Activated CD4-positive, alpha-beta T cell treated with anti-CD3 and anti-CD28 coated beads for 48 hours (primary cell): ENCODE measurements at regions not wholly inside any gene's neighbourhood (a gene's known extent, or its start where the extent isn't known, plus 50 kb on each side); places are given as distances from the start of the nearest gene placed in this dataset.
"Not testable (repeated sequence)": the region's sequence is repeated elsewhere in the genome, so short reads cannot be mapped to it uniquely, and the experiment has no call there.

Experiments
- DNase-seq: peaks from one replicate; pipeline ENCODE4 v3.0.0-alpha.2; 2020

DNA sequence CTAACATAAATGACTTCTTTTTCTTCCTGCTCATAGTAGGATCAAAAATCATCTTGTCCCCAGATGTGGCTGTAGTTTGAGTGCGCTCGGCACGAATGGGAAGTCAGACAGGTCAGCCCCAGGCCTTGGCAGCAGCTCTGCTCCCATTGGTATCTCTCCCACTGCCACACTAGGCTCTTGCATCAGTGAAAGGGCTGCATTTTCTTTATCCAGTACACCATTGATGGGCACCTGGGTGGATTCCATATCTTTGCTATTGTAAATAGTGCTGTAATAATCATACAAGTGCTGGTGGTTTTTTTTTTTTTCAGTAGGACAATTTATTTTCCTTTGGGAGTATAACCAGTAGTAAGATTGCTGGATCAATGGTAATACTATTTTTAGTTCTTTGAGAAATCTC is 865.5 kb downstream of the CCDC85A start:
- no peak for DNase-seq

DNA sequence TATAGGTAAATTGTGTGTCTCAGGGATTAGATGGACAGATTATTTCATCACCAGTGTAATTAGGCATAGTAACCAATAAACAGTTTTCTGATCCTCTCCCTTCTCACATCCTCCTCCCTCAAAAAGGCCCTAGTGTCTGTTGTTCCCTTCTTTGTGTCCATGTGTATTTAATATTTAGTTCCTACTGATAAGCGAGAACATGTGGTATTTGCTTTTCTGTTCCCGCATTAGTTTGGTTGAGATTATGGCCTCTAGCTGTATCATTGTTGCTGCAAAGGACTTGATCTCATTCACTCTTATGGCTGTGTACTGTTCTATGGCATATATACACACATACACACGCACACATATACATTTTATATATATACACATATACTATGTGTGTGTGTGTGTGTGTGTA is 866.2 kb downstream of the CCDC85A start:
- no peak for DNase-seq

DNA sequence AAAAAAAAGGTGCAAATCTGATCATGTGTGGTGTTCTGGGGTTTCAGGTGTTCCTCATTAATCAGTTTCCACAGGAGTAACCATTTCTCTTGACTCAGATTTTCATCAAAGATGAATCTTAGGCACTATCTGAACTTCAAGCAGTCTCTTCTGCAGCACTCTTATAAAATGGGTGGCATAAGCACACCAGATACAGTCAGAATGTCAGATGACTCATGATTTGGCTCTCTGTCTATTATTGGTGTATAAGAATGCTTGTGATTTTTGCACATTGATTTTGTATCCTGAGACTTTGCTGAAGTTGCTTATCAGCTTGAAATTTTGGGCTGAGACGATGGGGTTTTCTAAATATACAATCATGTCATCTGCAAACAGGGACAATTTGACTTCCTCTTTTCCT is 882.5 kb downstream of the CCDC85A start:
- DNase-seq, result not testable (repeated sequence)

DNA sequence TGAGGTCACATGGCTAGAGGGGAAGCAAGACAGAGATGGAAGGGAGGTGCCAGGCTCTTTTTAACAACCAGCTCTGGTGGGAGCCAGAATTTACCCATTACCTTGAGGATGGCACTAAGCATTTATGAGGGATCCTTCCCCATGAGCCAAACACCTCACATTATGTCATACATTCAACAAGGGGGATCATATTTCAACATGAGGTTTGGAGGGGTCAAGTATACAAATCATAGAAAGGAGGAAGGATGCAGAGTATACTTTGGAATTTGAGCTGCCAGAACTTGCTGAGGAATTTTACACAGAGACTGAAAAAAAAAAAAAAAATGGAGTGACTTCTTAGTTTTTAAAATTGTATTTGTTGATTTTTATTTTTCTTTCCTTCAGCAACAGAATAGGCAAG is 891.4 kb downstream of the CCDC85A start:
- no peak for DNase-seq

DNA sequence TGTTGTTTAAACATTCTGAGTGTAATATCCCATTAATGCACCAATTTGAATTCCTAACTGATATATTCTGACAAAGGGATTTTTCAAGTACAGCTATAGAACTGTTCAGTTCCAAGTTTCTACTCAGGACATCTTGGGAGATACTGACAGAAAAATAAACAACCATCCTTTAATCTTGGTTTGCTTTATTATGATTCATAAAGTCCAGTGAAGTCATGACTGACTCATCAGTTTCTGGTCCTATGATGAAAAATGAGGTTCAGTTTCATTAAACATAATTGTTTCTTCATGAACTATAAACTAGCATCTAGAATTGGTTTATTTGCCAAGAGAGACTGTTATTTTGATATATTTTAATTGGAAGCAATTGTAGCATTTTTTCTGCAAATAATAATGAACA is 896.2 kb downstream of the CCDC85A start:
- DNase-seq, result no peak

DNA sequence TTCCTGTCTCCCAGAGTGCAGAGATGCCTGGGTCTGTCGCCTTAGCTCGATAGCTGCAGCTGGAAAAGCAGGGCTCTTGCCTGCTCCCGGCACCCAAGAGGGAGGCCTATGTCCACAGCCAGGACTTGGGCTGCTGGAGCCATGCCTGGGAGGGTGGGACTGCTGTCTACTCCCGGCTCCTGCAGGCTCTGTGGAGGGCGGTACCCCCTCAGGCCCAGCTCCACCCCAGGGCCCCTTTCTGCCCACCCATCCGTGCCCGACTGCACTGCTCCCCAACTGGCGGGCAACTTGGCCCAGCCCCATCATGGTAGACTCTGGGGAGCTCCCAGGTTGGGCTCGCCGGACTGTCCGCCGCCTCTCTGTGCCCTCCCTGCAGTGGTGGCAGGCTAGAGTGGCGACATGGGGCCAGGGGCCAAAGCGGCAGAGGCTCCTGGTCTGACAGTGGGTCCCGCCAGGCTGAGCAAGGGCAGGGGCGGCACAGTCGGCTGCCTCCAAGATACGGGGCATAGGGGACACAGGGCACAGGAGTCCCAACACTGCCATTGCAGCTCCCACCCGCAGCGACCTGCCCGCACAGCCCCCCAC is 901.0 kb downstream of the CCDC85A start:
- DNase-seq, result no peak

DNA sequence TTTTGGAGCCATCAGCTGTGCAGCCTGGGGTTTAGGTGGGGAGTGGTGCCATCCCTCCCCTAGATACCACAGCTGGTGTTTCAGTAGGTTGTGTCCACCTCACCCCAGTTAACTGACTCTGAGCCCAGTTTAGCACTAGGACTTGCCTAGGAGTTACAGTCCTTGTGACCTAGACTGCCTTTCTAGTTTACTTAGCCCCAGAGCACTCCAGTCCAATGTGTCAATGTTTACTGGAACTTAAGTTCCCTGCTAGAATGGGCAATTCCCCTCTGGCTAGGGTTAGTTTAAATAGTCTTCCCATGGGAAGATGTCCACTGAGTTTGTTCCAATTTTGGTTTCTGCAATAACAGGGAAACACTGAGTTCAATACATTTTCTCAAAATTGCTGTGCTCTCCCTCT is 909.2 kb downstream of the CCDC85A start:
- DNase-seq, result no peak

DNA sequence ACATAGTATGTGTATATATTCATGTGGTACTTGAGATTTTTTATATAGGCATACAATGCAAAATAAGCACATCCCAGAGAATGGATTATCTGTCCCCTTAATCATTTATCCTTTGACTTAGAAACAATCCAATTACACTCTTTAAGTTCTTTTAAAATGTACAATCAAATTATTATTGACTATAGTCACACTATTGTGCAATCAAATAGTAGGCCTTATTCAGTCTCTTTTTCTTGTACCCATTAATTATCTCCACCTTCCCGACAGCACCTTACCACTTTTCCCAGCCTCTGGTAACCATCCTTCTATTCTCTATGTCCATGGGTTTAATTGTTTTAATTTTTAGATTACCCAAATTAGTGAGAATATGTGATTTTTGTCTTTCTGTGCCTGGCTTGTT is 914.1 kb downstream of the CCDC85A start:
- DNase-seq, result no peak

DNA sequence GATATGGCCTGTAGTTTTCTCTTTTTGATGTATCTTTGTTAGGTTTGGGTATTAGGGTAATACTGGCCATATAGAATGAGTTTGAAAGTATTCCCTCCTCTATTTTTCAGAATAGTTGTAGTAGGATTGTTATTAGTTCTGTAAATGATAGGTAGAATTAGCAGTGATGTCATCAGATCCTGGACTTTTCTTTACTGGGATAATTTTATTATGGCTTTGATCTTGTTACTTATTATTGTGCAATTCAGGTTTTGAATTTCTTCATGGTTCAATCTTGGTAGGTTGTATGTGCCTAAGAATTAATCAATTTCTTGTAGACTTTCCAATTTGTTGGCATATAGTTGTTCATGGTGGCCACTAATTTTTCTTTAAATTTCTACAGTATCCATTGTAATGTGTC is 916.6 kb downstream of the CCDC85A start:
- DNase-seq, result no peak

DNA sequence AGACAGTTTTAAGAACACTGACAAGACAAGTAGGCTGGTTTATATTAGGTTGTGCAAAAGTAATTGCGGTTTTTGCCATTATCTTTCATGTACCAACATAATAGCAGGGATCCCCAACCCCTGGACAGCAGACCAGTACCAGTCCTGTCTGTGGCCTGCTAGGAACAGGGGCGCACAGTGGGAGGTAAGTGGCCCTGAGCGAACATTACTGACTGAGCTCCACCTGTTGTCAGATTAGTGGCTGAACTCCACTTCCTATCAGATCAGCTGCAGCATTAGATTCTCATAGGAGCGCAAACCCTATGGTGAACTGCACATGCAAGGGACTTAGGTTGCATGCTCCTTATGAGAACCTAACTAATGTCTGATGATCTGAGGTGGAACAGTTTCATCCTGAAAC is 921.9 kb downstream of the CCDC85A start:
- DNase-seq, result no peak

DNA sequence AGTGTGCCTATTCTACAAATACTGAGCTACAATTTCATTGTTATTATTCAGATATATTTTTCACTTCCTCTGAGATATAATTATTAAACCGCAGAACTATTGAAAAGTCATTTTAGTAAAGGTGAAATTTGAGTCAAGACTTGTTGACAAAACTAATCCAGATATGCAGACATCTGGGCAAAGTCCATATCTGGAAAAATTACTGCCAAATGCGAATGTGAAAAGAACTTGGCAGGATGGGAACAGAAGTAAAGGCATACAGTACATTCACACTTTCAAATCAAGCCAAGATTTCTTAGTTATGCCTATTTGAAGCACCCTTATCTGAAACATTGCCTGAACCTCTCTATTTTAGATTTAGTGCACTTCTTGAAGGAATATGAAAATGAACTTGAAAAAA is 923.6 kb downstream of the CCDC85A start:
- DNase-seq, result no peak

DNA sequence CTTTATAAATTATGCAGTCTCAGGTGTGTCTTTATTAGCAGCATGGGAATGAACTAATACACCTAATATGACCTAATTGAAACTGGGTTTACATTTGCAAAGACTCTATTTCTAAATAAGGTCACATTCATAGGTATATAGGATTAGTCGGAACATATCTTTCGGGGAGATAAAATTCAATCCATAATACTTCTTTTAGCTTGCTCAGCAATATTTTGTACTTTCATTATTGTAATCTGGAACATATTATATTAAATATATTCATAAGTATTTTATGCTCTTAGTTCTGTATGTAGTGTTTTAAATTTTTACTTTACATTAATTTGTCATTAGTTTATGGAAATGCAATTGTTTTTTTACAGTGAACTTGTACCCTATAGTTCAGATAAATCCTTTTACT is 927.7 kb downstream of the CCDC85A start:
- no peak for DNase-seq

DNA sequence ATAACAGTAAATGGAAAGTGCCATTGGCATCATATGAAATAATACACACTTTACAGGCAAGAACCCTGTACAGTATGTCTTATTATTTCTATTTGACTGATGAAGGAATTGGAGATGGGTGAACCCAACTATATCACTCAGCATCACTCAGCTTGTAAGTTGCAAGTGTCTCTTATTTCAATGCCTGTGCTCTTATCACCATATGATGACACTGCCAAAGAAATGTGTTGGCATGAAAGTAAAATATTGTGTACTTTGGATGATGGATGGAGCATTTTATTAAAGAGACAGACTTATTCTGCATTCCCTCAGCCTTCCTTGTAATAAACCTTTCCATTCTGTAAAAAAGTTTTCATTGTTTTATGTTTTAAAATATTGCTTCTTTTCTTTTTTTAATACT is 927.5 kb upstream of the VRK2 start:
- DNase-seq, result no peak

DNA sequence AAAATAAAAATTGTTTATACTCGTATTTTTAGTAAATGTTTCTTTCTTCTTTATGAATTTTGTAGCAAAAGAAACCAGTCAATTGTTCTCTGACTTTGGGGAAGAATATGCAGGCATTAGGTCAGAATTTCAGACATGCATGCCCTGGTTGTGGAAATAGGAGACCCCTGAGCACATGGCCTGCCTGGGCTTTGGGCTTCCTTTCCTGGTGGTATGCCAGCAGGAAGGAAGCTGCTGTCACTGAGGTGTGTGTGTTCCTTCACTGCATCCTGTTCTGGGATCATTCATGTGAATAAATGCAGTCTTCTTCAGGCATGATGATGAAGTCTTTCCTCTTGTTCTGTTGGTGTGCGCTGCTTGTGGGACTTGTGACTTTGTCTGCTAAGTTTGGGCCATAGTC is 920.2 kb upstream of the VRK2 start:
- no peak for DNase-seq

DNA sequence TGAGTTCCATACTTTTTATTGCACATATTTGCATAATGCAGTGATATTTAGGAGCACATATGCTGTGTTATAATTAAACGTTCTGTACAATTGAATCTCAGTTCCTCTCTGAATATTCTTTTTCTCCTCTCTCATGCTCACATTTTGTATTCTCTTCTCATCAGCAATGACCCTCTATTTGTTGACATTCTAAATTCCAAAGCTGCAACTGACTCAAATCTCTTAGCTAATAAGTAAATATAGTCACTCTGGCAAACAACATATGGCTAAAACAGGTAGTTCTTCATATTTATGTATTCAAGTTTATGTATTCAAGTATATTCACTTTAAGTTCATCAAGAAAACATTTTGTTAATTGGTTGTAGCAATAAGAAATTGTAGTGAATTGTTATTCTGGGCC is 907.4 kb upstream of the VRK2 start:
- DNase-seq, result no peak

DNA sequence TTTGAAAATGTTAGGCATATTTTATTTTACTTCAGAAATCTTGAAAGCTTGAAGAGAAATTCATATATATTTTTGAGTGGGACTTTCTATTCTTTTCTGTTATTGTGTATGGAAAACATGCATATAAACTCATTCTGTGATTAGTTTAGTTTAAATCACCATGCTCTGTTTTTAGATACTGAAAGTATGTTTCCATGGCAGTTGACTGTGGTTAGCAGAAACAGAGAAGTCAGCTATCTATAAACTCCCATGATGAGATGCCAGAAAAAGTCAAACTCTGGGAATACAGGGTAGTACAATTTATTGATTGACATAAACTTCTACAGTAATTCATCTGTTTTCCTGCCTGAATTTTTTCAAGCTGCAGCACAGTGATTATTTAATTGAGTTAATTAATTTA is 905.3 kb upstream of the VRK2 start:
- no peak for DNase-seq

DNA sequence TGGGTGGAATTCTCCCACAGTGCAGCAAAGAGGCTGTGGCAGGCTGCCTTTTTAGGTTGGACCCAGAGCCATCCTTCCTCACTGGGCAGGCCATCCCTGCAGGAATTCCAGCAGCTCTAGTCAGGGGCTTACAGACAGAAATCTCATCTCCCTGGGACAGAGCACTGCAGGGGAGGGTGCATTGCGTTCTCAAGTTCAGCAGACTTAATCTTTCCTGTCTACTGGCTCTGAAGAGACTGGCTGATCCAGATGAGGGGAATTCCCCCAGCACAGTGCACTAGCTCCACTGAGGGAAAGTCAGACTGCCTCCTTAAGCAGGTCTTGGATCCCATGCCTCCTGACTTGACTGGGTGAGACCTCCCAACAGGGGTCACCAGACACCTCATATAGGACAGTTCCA is 899.7 kb upstream of the VRK2 start:
- DNase-seq, result no peak

DNA sequence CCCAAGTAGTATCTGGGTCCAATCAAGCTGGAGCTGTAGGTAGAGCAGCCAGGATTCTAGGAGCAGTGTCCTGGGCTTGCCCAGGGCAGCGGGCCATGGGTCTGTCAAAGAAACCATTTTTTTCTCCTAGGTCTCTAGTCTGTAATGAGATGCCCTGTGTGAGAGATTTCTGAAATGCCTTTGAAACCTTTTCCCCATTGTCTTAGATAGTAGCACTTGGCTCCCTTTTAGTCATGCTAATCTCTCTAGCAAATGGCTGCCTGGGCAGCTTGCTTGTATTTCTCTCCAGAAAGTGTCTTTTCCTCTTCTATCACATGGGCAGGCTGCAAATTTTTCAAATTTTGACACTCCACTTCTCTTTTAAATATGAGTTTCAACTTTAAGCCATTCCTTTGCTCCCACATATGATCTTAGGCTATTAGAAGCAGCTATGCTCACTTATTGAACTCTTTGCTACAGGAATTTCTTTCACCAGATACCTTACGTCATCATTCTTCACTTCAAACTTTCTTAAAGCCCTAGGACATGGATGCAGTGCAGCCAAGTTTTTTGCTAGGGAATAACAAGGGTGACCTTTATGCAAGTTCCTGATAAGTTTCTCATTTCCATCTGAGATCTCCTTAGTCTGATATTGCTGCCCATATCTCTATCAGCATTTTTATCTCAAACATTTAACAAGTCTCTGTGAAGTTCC is 890.2 kb upstream of the VRK2 start:
- no peak for DNase-seq

DNA sequence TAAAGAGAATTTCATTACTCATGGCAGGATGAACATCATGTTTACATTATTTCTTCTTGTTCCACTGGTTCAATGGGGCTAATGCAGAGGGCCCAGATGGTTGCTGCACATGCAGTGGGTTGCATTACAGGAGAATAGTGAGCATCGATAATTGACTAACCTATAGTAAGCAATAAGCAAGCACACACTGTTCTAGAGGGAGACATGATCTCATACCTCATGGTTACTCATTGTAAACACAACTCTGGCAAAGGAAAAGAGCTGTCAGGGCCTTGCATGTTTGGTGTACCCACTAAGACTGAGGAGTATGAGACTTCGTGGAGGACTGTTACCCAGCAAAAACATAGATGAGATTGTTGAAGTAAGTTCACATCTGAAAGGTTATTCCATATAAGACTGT is 885.6 kb upstream of the VRK2 start:
- DNase-seq, result no peak

DNA sequence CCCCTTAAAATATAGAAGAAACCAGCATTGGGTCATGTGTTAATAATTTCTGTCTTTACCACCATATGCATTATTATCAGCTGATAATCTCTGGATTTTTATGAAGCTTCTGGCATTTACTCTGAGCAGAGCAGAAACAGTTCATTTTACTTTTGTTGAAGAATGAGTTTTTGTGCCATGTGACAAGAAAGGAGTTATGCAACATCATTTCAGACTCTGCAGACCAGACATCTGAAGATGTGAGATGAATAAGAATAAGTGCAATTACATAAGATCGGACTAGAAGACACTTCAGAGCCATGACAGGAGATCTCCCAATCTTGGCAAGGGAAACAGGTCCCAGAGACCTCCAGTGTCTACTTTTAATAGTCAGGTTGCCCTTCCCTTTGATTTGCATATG is 869.4 kb upstream of the VRK2 start:
- DNase-seq, result no peak

DNA sequence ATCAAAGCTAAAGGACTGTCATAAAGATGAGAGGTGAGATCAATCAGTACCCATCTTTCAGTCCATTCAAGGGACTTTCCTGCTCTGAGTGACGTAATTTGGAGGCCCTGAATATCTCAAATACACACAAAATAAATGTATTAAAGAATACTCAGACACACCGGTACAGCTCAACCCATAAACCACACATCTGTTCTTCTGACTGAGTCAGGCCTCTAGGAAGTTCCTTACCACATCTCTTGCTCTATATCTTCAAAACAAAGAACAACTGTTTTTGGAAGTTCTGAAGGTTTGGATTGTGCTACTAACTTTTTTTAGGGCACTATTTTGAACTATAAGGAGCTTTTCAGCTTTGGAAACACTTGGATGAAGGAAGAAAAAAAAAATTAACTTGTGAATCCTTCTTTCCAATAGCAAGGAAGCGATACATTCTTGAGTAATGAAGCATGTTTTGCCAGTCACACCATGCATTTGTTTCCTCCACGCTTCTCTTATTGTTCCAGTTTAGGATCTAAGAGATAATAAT is 866.5 kb upstream of the VRK2 start:
- DNase-seq, result no peak

DNA sequence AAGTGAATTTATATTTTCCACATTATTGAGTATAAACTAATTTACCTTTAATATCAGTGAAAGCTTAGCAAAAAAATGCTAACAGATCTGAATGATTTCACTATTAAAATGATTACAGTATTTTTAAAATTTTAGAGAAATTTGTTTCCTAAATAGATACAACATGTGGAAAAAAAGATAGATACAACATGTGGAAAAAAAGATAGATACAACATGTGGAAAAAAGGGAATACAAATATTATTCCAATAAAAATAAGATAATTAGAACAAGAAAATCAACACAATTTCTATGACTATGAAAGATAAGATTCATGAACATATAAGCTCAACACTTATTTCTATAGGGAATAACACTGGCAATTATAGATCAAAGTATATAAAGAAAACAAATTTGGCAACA is 865.9 kb upstream of the VRK2 start:
- no peak for DNase-seq

DNA sequence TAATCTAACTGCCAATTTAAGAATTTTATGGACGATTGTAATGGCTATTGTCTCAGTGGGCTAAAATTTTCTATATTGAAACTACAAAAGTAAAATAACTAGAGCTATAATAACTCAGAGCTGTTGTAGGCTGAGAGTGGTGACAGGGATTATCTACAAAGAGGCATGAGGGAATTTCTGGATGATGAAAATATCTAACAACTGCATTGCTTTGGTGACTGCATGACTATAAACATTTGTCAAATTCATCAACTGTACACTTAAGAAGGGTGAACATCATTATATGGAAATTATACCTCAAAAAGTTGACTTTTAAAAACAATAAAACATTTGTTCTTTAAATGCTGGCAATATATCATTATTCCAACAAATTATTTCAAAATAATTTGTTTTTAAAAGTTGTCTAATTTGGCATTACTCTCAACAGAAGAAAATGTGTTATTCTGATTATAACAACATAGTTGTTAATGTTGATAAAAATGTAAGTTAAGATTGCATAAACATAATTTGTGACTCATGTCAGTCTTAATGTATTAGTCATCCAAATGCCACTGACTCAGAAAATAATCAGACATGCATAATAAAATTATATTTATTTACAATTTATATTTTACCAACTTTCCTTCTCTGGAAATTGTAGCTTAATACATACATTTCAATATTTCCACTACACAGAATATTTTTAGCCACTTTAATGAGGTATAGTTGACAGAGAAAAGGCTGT is 865.1 kb upstream of the VRK2 start:
- no peak for DNase-seq

DNA sequence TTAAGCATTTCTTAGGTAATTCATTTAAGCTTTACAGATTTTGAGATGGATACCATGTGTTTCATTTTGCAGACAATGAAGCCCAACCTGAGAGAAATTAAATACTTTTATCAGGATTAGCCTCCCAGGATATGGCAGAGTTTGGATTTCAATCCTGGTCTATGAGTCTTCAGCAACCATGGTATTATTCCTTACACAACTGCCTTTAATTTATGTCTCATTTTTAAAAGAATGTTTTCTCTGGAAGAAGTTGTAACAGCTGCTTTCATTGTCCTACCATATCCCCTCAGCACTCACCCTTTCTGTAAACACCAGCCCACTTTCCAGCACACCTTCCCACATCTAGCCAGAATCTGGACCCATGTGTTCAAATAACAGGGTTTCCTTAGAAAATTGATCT is 863.7 kb upstream of the VRK2 start:
- no peak for DNase-seq
